Loucy (cell line): ENCODE measurements at regions not wholly inside any gene's neighbourhood (a gene's known extent, or its start where the extent isn't known, plus 50 kb on each side); places are given as distances from the start of the nearest gene placed in this dataset.

Source experiments
- H2AFZ ChIP-seq: fragments of 200-600 bp; sonication (generic); 2 replicates; pipeline ENCODE4 v1.6.0; 2016; ENCODE audit warnings: antibody characterized with exemption, mild to moderate bottlenecking, low read length, moderate library complexity
- H3F3A ChIP-seq: fragments of 200-600 bp; 2 replicates; pipeline ENCODE4 v1.6.0; 2016; ENCODE audit warnings: antibody characterized with exemption, low read depth, mild to moderate bottlenecking
- H3K27me3 ChIP-seq: fragments of 200-600 bp; sonication (generic); 2 replicates; pipeline ENCODE4 v1.6.1; 2014; ENCODE audit warnings: low read length, mild to moderate bottlenecking; ENCODE audit not compliant: insufficient read depth, poor library complexity, severe bottlenecking
- H3K36me3 ChIP-seq: fragments of 200-600 bp; sonication (generic); 2 replicates; pipeline ENCODE4 v1.6.1; 2016; ENCODE audit warnings: low read length; ENCODE audit not compliant: insufficient read depth
- H3K4me1 ChIP-seq: fragments of 200-600 bp; sonication (generic); 2 replicates; pipeline ENCODE4 v1.5.1; 2014; ENCODE audit warnings: low read length, mild to moderate bottlenecking; ENCODE audit not compliant: insufficient read depth, poor library complexity, severe bottlenecking
- H3K4me2 ChIP-seq: fragments of 200-600 bp; sonication (generic); 2 replicates; pipeline ENCODE4 v1.6.0; 2014; ENCODE audit warnings: antibody characterized with exemption, low read length, low read depth, mild to moderate bottlenecking; ENCODE audit not compliant: poor library complexity, severe bottlenecking
- H3K4me3 ChIP-seq: fragments of 200-600 bp; sonication (generic); 2 replicates; pipeline ENCODE4 v1.5.1; 2014; ENCODE audit warnings: low read length, mild to moderate bottlenecking, mixed read lengths; ENCODE audit not compliant: poor library complexity, severe bottlenecking
- H3K79me2 ChIP-seq: fragments of 200-600 bp; sonication (generic); 2 replicates; pipeline ENCODE4 v1.6.1; 2014; ENCODE audit warnings: low read length; ENCODE audit not compliant: insufficient read depth
- H3K9ac ChIP-seq: fragments of 200-600 bp; sonication (generic); 2 replicates; pipeline ENCODE4 v1.6.0; 2014; ENCODE audit warnings: mild to moderate bottlenecking, low read depth, low read length, moderate library complexity; ENCODE audit not compliant: poor library complexity, severe bottlenecking
- H3K9me2 ChIP-seq: fragments of 200-600 bp; sonication (generic); replicated peaks from 2 replicates; pipeline ENCODE4 v1.6.1; 2016; ENCODE audit warnings: low read depth, low read length, mixed read lengths
- H3K9me3 ChIP-seq: fragments of 200-600 bp; sonication (generic); 2 replicates; pipeline ENCODE4 v1.6.1; 2014; ENCODE audit warnings: mild to moderate bottlenecking, antibody characterized with exemption, low read length, low read depth; ENCODE audit not compliant: insufficient read depth
- H4K20me1 ChIP-seq: fragments of 200-600 bp; sonication (generic); 2 replicates; pipeline ENCODE4 v1.6.0; 2014; ENCODE audit warnings: antibody characterized with exemption, low read length, mild to moderate bottlenecking; ENCODE audit not compliant: insufficient read depth, poor library complexity, severe bottlenecking
- CTCF ChIP-seq: fragments of 200-600 bp; sonication (generic); conservative IDR thresholded peaks from 2 replicates; pipeline ENCODE4 v1.5.1; 2014; ENCODE audit warnings: mild to moderate bottlenecking, antibody characterized with exemption, low read length
- EZH2phosphoT487 ChIP-seq: fragments of 200-600 bp; IDR thresholded peaks from 2 replicates; pipeline ENCODE4 v1.6.1; 2018; ENCODE audit warnings: antibody characterized with exemption, mild to moderate bottlenecking, moderate library complexity, borderline replicate concordance

- no peaks in the 10 kb centered on the region for H3K4me1 ChIP-seq
- no peaks in the 10 kb centered on the region for H4K20me1 ChIP-seq
- no peak overlapping the region for H2AFZ ChIP-seq
- H3K4me3 ChIP-seq: no peak overlapping the region
- no peak overlapping the region for H3K4me2 ChIP-seq
- TF ChIP-seq EZH2phosphoT487 (no peak), CTCF (no peak)
- H3K79me2 ChIP-seq: no peaks in the 10 kb centered on the region
- H3F3A ChIP-seq: no peaks in the 10 kb centered on the region
- no peaks in the 10 kb centered on the region for H3K9me3 ChIP-seq
- H3K9me2 ChIP-seq: no peaks in the 10 kb centered on the region
- H3K36me3 ChIP-seq: no peaks in the 10 kb centered on the region
- no peaks in the 10 kb centered on the region for H3K27me3 ChIP-seq
- H3K9ac ChIP-seq: no peak overlapping the region
These were observed 131.7 kb downstream of the DCK start for GRCh38 chr4:71125137-71125536.

GRCh38 chr4:71126719-71127118 is 133.3 kb downstream of the DCK start:
- Histone ChIP-seq H3K36me3 (no peaks in the 10 kb centered on the region), H3K9me3 (no peaks in the 10 kb centered on the region), H3K27me3 (no peaks in the 10 kb centered on the region), H3K9ac (no peak overlapping the region), H3K4me1 (no peaks in the 10 kb centered on the region), H3K4me2 (no peak overlapping the region), H3K79me2 (no peaks in the 10 kb centered on the region), H3K4me3 (no peak overlapping the region), H3F3A (no peaks in the 10 kb centered on the region), H4K20me1 (no peaks in the 10 kb centered on the region), H2AFZ (no peak overlapping the region), H3K9me2 (no peaks in the 10 kb centered on the region)
- no peak for TF ChIP-seq EZH2phosphoT487
- no peak for TF ChIP-seq CTCF

- Histone ChIP-seq H3K79me2 (no peaks in the 10 kb centered on the region), H3K4me2 (no peak overlapping the region), H3K9ac (no peak overlapping the region), H3K4me1 (no peaks in the 10 kb centered on the region), H3K9me3 (no peaks in the 10 kb centered on the region), H3K27me3 (no peaks in the 10 kb centered on the region), H3K4me3 (no peak overlapping the region), H3K9me2 (no peaks in the 10 kb centered on the region), H3F3A (no peaks in the 10 kb centered on the region), H3K36me3 (no peaks in the 10 kb centered on the region), H2AFZ (no peak overlapping the region), H4K20me1 (no peaks in the 10 kb centered on the region)
- TF ChIP-seq CTCF (no peak; the same call in 1 of the 2 replicates), EZH2phosphoT487 (no peak)
These were observed 137.6 kb downstream of the DCK start for GRCh38 chr4:71130827-71131603.
